IMR-90 (cell line): ENCODE measurements at regions not wholly inside any gene's neighbourhood (a gene's known extent, or its start where the extent isn't known, plus 50 kb on each side); places are given as distances from the start of the nearest gene placed in this dataset.

ENCODE experiments used
- ATAC-seq: fragments of 200-7000 bp; cut with Tn5 transposase; 2 replicates; pipeline ENCODE4 v1.9.1; 2020; ENCODE audit warnings: low read depth, mild to moderate bottlenecking, moderate library complexity
- BruUV-seq: library from RNA; stranded (reverse); fragments of 400-500 nt; replicated peaks from 2 replicates; lab custom pipeline; 2021; lab: Mats Ljungman, UMichigan
- CTCF ChIA-PET: fragments of 300-600 bp; formaldehyde crosslinking; extraction: SDS; loops from one replicate; lab custom pipeline; 2021; ENCODE audit warnings: antibody characterized with exemption; lab: Yijun Ruan, JAX
- POLR2A ChIA-PET: fragments of 300-600 bp; sonication (Branson Sonifier 250); formaldehyde crosslinking; loops from one replicate; lab custom pipeline; 2022; ENCODE audit warnings: antibody characterized with exemption; ENCODE audit not compliant: unreplicated experiment; lab: Charles Lee
- DNase-seq: peaks from one replicate; pipeline ENCODE4 v3.0.0; 2013
- H2AFZ ChIP-seq: replicated peaks from 2 replicates; pipeline ENCODE3; 2013; ENCODE audit warnings: low read length, mild to moderate bottlenecking; ENCODE audit not compliant: poor library complexity
- H2AK5ac ChIP-seq: 2 replicates; pipeline ENCODE4 v1.6.1; 2013; ENCODE audit warnings: low read depth, low read length, inconsistent platforms
- H2AK9ac ChIP-seq: replicated peaks from 2 replicates; pipeline ENCODE3; 2013; ENCODE audit warnings: mild to moderate bottlenecking, low read depth, low read length, moderate library complexity; ENCODE audit not compliant: poor library complexity
- H2BK120ac ChIP-seq: 2 replicates; pipeline ENCODE4 v1.6.1; 2013; ENCODE audit warnings: low read depth, low read length, inconsistent platforms
- H2BK15ac ChIP-seq: 3 replicates; pipeline ENCODE4 v1.6.1; 2013; ENCODE audit warnings: low read depth, low read length, inconsistent platforms
- H2BK20ac ChIP-seq: 2 replicates; pipeline ENCODE4 v1.6.1; 2013; ENCODE audit warnings: low read depth, mild to moderate bottlenecking, inconsistent platforms, low read length, moderate library complexity
- H2BK5ac ChIP-seq: 2 replicates; pipeline ENCODE4 v1.6.1; 2013; ENCODE audit warnings: mild to moderate bottlenecking, low read depth, low read length, inconsistent platforms; ENCODE audit not compliant: poor library complexity, severe bottlenecking
- H3K14ac ChIP-seq: replicated peaks from 2 replicates; pipeline ENCODE4 v1.6.1; 2013; ENCODE audit warnings: low read depth, low read length, inconsistent platforms
- H3K18ac ChIP-seq: 2 replicates; pipeline ENCODE4 v1.6.1; 2013; ENCODE audit warnings: low read depth, low read length, control low read depth
- H3K23ac ChIP-seq: 2 replicates; pipeline ENCODE4 v1.6.1; 2013; ENCODE audit warnings: low read depth, low read length, inconsistent platforms
- H3K27ac ChIP-seq: 2 replicates; pipeline ENCODE4 v1.5.1; 2013; ENCODE audit warnings: mild to moderate bottlenecking, control low read depth, low read length; ENCODE audit not compliant: insufficient read depth
- H3K27me3 ChIP-seq: 2 replicates; pipeline ENCODE4 v1.6.1; 2013; ENCODE audit warnings: low read length; ENCODE audit not compliant: control insufficient read depth, insufficient read depth
- H3K36me3 ChIP-seq: 2 replicates; pipeline ENCODE4 v1.6.1; 2013; ENCODE audit warnings: low read length, mixed read lengths; ENCODE audit not compliant: control insufficient read depth, insufficient read depth
- H3K4ac ChIP-seq: 2 replicates; pipeline ENCODE4 v1.6.1; 2013; ENCODE audit warnings: low read depth, low read length, inconsistent platforms
- H3K4me1 ChIP-seq: 2 replicates; pipeline ENCODE4 v1.6.1; 2013; ENCODE audit warnings: low read length, mixed read lengths; ENCODE audit not compliant: control insufficient read depth, insufficient read depth
- H3K4me2 ChIP-seq: 2 replicates; pipeline ENCODE4 v1.6.1; 2013; ENCODE audit warnings: low read depth, mild to moderate bottlenecking, control low read depth, low read length, moderate library complexity
- H3K4me3 ChIP-seq: 2 replicates; pipeline ENCODE4 v1.5.1; 2013; ENCODE audit warnings: low read depth, mild to moderate bottlenecking, control low read depth, low read length, moderate library complexity; ENCODE audit not compliant: insufficient read depth
- H3K56ac ChIP-seq: 2 replicates; pipeline ENCODE4 v1.6.1; 2013; ENCODE audit warnings: low read length, inconsistent platforms; ENCODE audit not compliant: insufficient read depth; ENCODE audit errors: extremely low read depth
- H3K79me1 ChIP-seq, 2 experiments: 2 replicates each; pipeline ENCODE4 v1.6.1; 2013; ENCODE audit warnings: low read length in 2 of 2, inconsistent platforms in 1 of 2, low read depth in 1 of 2
- H3K9ac ChIP-seq: 2 replicates; pipeline ENCODE4 v1.6.1; 2013; ENCODE audit warnings: low read depth, low read length, control low read depth
- H3K9me1 ChIP-seq: 2 replicates; pipeline ENCODE4 v1.6.1; 2013; ENCODE audit warnings: low read length, inconsistent platforms; ENCODE audit not compliant: insufficient read depth
- H3K9me3 ChIP-seq: 2 replicates; pipeline ENCODE4 v1.6.1; 2013; ENCODE audit warnings: low read length; ENCODE audit not compliant: control insufficient read depth, insufficient read depth
- H4K20me1 ChIP-seq: 2 replicates; pipeline ENCODE4 v1.6.1; 2013; ENCODE audit warnings: low read length, inconsistent platforms; ENCODE audit not compliant: insufficient read depth
- H4K5ac ChIP-seq: 2 replicates; pipeline ENCODE4 v1.6.1; 2013; ENCODE audit warnings: mild to moderate bottlenecking, low read depth, low read length, control low read depth
- H4K8ac ChIP-seq, 2 experiments: 2 replicates each; pipeline ENCODE4 v1.6.1; 2013; ENCODE audit warnings: low read depth in 2 of 2, low read length in 2 of 2, control low read depth in 1 of 2, inconsistent platforms in 1 of 2
- H4K91ac ChIP-seq: 2 replicates; pipeline ENCODE4 v1.6.1; 2013; ENCODE audit warnings: low read depth, low read length, inconsistent platforms; ENCODE audit not compliant: insufficient read depth
- BHLHE40 ChIP-seq: fragments of 150-350 bp; IDR thresholded peaks from 2 replicates; pipeline ENCODE4 v1.6.1; 2016; ENCODE audit warnings: mild to moderate bottlenecking, low read depth, low read length
- CEBPB ChIP-seq: IDR thresholded peaks from 2 replicates; pipeline ENCODE4 v1.6.1; 2012; ENCODE audit warnings: low read depth, low read length, improper control_type of control experiment
- CHD1 ChIP-seq: IDR thresholded peaks from 2 replicates; pipeline ENCODE4 v1.6.1; 2012; ENCODE audit warnings: low read depth, low read length, improper control_type of control experiment
- CTCF ChIP-seq: conservative IDR thresholded peaks from 2 replicates; pipeline ENCODE4 v1.5.1; 2012; ENCODE audit warnings: mild to moderate bottlenecking, low read depth, low read length, improper control_type of control experiment
- ELK1 ChIP-seq: fragments of 150-350 bp; IDR thresholded peaks from 2 replicates; pipeline ENCODE4 v1.6.1; 2016; ENCODE audit warnings: low read depth, mild to moderate bottlenecking, low read length, moderate library complexity, borderline replicate concordance
- FOS ChIP-seq: fragments of 150-350 bp; IDR thresholded peaks from 2 replicates; pipeline ENCODE4 v1.6.1; 2016; ENCODE audit warnings: low read depth, low read length
- MAFK ChIP-seq: IDR thresholded peaks from 2 replicates; pipeline ENCODE4 v1.6.1; 2012; ENCODE audit warnings: low read depth, low read length, improper control_type of control experiment
- MAZ ChIP-seq: IDR thresholded peaks from 2 replicates; pipeline ENCODE4 v1.6.1; 2012; ENCODE audit warnings: low read depth, mild to moderate bottlenecking, low read length, improper control_type of control experiment, moderate library complexity, borderline replicate concordance
- MXI1 ChIP-seq: IDR thresholded peaks from 2 replicates; pipeline ENCODE4 v1.6.1; 2012; ENCODE audit warnings: low read depth, mild to moderate bottlenecking, low read length, moderate library complexity, borderline replicate concordance
- NFE2L2 ChIP-seq: fragments of 150-350 bp; IDR thresholded peaks from 2 replicates; pipeline ENCODE4 v1.6.1; 2016; ENCODE audit warnings: low read depth, mild to moderate bottlenecking, low read length
- POLR2A ChIP-seq: IDR thresholded peaks from 2 replicates; pipeline ENCODE4 v1.6.1; 2012; ENCODE audit warnings: mild to moderate bottlenecking, low read depth, low read length
- RAD21 ChIP-seq: IDR thresholded peaks from 2 replicates; pipeline ENCODE4 v1.6.1; 2012; ENCODE audit warnings: low read length, improper control_type of control experiment
- RCOR1 ChIP-seq: IDR thresholded peaks from 2 replicates; pipeline ENCODE4 v1.6.1; 2012; ENCODE audit warnings: mild to moderate bottlenecking, low read length, improper control_type of control experiment; ENCODE audit not compliant: insufficient replicate concordance
- RFX5 ChIP-seq: IDR thresholded peaks from 2 replicates; pipeline ENCODE4 v1.8.0; 2012; ENCODE audit warnings: low read depth, mild to moderate bottlenecking, low read length, moderate library complexity
- SMC3 ChIP-seq: fragments of 150-350 bp; IDR thresholded peaks from 2 replicates; pipeline ENCODE4 v1.6.1; 2016; ENCODE audit warnings: low read depth, mild to moderate bottlenecking, antibody characterized with exemption, low read length, moderate library complexity
- USF2 ChIP-seq: fragments of 150-350 bp; IDR thresholded peaks from 2 replicates; pipeline ENCODE4 v1.6.1; 2017; ENCODE audit warnings: mild to moderate bottlenecking, antibody characterized with exemption, low read length, low read depth
- WGBS, 2 experiments: methylation state at CpG; one replicate each; pipeline versions ENCODE4 v1.1.5 to v1.1.7; 2013; ENCODE audit warnings: missing lambda C conversion rate in 2 of 2; ENCODE audit not compliant: insufficient read length in 1 of 2; ENCODE audit errors: extremely low coverage in 2 of 2; 5-methylcytosine and 5-hydroxymethylcytosine counted together
- dilution Hi-C: fragments of 300-500 bp; cut with HindIII; formaldehyde crosslinking; loops from one replicate; pipeline ENCODE4 v1.14.3; 2018; ENCODE audit warnings: low sequenced_read_pairs; ENCODE audit not compliant: unreplicated experiment
- in situ Hi-C: fragments of 300-500 bp; cut with MboI; formaldehyde crosslinking; loops from 3 replicates; pipeline ENCODE4 v1.14.3; 2019; ENCODE audit warnings: low sequenced_read_pairs, inconsistent platforms, mixed read lengths
- intact Hi-C: fragments of 100-400 bp; cut with micrococcal nuclease; formaldehyde crosslinking; loops from 2 replicates; pipeline ENCODE4 v1.10.0; 2022

- intact Hi-C loops = loop anchor here (2.0 kb wide), 1 partner anchor 41 kb away; no protein-coding TSS in a partner anchor
- no peak for ATAC-seq
These were observed 222.9 kb downstream of the TTLL2 start for GRCh38 chr6:167547751-167548150.

More at GRCh38 chr6:167547751-167548150, 222.9 kb downstream of the TTLL2 start:
- dilution Hi-C loops (no loop called here), in situ Hi-C loops (no loop called here)
- Histone ChIP-seq H2BK120ac (no peak overlapping the region), H4K20me1 (no peaks in the 10 kb centered on the region), H3K18ac (no peak overlapping the region), H3K4ac (no peak overlapping the region), H4K8ac (no peak overlapping the region), H2AFZ (no peak overlapping the region), H3K4me1 (no peaks in the 10 kb centered on the region), H2BK5ac (no peak overlapping the region), H3K27me3 (no peaks in the 10 kb centered on the region), H2BK15ac (no peak overlapping the region), H3K23ac (no peak overlapping the region), H2AK5ac (no peak overlapping the region), H3K9ac (no peak overlapping the region), H3K9me1 (no peaks in the 10 kb centered on the region), H4K5ac (no peak overlapping the region), H2AK9ac (no peak overlapping the region), H3K4me3 (no peak overlapping the region), H3K56ac (no peak overlapping the region), H2BK20ac (no peak overlapping the region), H4K91ac (no peak overlapping the region), H3K14ac (no peak overlapping the region), H3K4me2 (no peak overlapping the region), H3K79me1 (no peaks in the 10 kb centered on the region), H3K9me3 (peaks cover 44% of the 10 kb centered on the region), H3K27ac (no peak overlapping the region), H3K36me3 (no peaks in the 10 kb centered on the region)
- BruUV-seq = no TSS peak
- DNase-seq = no peak
- ChIA-PET CTCF (no interaction called here), POLR2A (no interaction called here)
- no CpG with 5 or more reads among the region's 7 CpGs for WGBS, 2 experiments
- TF ChIP-seq SMC3 (no peak), CHD1 (no peak), CTCF (no peak), RFX5 (no peak), RCOR1 (no peak), USF2 (no peak), ELK1 (no peak), FOS (no peak), MAZ (no peak), MXI1 (no peak), BHLHE40 (no peak), CEBPB (no peak), MAFK (no peak), POLR2A (no peak), RAD21 (no peak), NFE2L2 (no peak)
